Gastroesophageal sphincter (tissue), 3 donors: ENCODE measurements at regions not wholly inside any gene's neighbourhood (a gene's known extent, or its start where the extent isn't known, plus 50 kb on each side); places are given as distances from the start of the nearest gene placed in this dataset.

Source experiments
- CTCF ChIP-seq, 4 experiments: fragments of 200-600 bp in 2 of 4; fragments of 450-650 bp in 2 of 4; sonication (generic) in 1 of 4; IDR thresholded peaks; one replicate each; pipeline ENCODE4 v1.5.1; 2017 to 2019; ENCODE audit warnings: antibody characterized with exemption in 4 of 4, mild to moderate bottlenecking in 2 of 4, moderate library complexity in 2 of 4
- EP300 ChIP-seq: sonication (generic); formaldehyde crosslinking; IDR thresholded peaks from one replicate; pipeline ENCODE4 v1.6.1; 2017; ENCODE audit warnings: antibody characterized with exemption, mild to moderate bottlenecking
- POLR2A ChIP-seq, 2 donors: fragments of 450-650 bp; IDR thresholded peaks; one replicate each; pipeline ENCODE4 v1.6.1; 2017; ENCODE audit warnings: antibody characterized with exemption in 2 of 2, mild to moderate bottlenecking in 2 of 2, moderate library complexity in 1 of 2
- POLR2AphosphoS5 ChIP-seq: sonication (generic); formaldehyde crosslinking; IDR thresholded peaks from one replicate; pipeline ENCODE4 v1.6.1; 2017; ENCODE audit warnings: antibody characterized with exemption

- TF ChIP-seq POLR2A (IDR thresholded peaks at IDR 0.05) = no peak
- no peak for TF ChIP-seq POLR2AphosphoS5
- TF ChIP-seq CTCF (IDR thresholded peaks at IDR 0.05) = no peak
- no peak for TF ChIP-seq EP300
These were observed 252.6 kb downstream of the NPHP4 start for GRCh38 chr1:5739561-5740078.
